Ureter (tissue), 1 donor: ENCODE measurements at regions not wholly inside any gene's neighbourhood (a gene's known extent, or its start where the extent isn't known, plus 50 kb on each side); places are given as distances from the start of the nearest gene placed in this dataset.
"Not testable (repeated sequence)": the region's sequence is repeated elsewhere in the genome, so short reads cannot be mapped to it uniquely, and the experiment has no call there.

Source experiments
- DNase-seq: peaks from one replicate; pipeline ENCODE4 v3.0.0-alpha.2; 2020; ENCODE audit warnings: low spot score
- donor health status: DM: yes; HTN: yes; CAD: no.

DNA sequence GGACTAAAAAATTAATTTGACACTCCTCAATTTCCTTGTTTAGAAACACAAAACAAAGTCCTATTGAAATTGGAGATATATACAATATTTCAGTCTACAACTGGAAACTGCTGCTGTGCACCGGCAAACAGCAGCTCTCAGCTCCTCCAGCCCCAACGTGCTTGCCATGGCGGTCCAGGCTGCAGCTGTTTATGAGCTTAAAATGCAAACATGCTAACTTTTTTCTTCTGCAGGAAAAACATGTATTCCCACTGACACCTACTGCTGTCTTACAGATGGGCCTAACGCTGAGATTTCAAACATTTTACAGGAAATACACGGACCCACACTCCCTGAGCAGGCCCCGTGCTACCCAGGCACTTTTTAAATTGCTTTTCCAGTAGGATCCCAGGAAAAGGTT is 195.5 kb downstream of the BCL11A start:
- DNase-seq, result no peak

- no peak for DNase-seq
These were observed 197.1 kb downstream of the BCL11A start for GRCh38 chr2:60356346-60356745.

- DNase-seq, result no peak
These were observed 197.6 kb downstream of the BCL11A start for GRCh38 chr2:60355849-60356261.

GRCh38 chr2:60354713-60355112 is 198.7 kb downstream of the BCL11A start:
- no peak for DNase-seq

DNA sequence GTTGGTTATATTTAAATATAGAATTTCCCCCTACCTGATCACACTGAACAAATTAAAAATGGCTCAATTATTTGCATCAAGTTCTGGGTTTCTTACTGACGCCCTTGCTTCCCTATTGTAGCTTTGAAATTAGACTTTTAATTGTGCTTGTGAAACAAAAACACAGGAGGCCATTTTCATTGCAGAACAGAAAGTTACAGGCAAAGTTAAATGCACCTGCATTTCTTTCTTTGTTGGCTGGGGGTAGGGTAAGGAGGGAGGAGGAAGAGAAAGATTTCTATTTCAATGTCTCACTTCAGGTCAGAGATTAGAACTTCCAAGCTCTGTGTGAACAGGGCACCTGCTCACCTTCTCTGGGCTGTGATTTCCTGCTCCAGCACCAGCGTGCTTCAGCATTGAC is 199.6 kb downstream of the BCL11A start:
- DNase-seq, result no peak

- no peak for DNase-seq
These were observed 200.1 kb downstream of the BCL11A start for GRCh38 chr2:60353406-60353800.

DNA sequence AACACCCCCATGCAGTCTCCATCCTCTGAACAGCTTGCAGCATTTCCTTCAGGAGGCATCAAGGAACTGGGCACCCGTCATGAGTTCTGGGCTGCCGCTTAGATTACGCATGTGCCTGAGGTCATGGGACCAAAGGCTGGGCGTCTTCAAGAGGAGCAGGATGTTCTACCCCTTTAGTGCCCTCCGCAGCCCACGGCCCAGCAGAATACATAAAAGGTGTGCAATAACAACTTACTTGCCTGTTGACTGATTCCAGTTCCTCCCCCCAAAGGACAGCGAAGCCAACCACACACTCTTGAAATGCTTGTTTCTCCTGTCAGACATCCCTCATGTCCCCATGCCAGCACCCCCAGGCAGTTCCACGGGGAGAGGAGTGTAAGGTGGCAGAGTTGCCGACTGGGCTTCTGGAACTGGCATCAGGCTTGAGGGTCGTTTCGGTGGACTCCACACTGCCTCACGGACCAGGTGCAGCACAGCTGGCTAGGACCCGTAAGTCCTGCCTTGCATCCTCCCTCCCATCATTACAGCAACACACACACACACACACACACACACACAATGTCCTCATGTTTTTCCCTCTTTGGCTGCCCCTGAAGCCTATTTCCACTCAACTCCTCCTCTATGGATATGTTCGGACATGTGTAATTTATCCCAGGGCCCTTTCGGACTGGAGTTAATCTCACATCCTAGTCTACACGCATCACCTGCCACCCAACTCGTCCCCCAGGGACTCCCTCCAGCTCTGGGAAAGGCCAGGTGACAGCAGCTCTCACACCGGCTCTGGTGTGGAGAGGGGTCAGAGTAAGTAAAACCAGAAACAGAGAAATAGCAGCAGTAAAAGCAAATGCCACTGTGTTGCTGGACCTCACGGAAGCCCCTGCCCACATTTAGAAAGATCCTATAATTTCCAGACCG is 200.7 kb downstream of the BCL11A start:
- DNase-seq, result no peak

DNA sequence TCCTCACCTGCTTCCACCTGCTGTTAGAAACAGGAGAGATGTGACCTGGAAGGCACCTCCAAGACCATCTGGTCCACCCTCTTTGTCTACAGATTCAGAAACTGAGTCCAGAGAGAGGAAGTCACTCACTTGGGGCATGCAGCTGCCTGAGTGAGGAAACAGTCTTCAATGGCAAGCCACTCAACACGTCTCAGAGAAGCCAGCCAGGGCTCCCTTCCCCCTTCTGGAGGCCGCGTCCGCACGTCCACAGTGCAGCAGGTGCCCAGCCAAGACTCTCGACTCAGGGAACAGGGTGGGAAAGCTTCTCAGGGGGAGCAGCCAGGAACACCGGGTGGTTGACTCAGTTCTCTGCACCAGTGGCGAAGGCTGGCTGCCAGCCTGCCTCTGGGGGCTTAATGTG is 201.7 kb downstream of the BCL11A start:
- DNase-seq, result no peak

- DNase-seq, result no peak
These were observed 202.1 kb downstream of the BCL11A start for GRCh38 chr2:60351321-60351720.

DNA sequence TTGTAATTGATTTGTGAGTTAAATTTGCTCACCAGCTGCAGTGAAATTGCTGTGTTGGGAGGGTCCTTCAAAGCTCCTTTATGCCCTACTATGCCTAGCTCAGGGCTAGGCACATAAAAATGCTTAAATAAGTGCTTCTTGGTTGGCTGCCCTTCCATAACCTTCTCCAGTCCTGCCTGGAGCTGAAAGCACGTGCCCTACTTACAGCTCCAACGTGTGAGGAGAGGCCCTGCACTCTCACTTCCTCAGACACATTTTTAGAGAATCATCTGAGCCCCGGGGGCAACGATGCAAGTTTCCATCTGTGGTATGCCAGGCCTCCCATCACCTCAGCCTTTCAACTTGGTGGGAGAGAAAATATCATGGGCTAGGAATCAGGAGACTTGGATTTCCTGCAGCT is 202.7 kb downstream of the BCL11A start:
- DNase-seq, result no peak

- no peak for DNase-seq
These were observed 205.7 kb downstream of the BCL11A start for GRCh38 chr2:60347781-60348180.

DNA sequence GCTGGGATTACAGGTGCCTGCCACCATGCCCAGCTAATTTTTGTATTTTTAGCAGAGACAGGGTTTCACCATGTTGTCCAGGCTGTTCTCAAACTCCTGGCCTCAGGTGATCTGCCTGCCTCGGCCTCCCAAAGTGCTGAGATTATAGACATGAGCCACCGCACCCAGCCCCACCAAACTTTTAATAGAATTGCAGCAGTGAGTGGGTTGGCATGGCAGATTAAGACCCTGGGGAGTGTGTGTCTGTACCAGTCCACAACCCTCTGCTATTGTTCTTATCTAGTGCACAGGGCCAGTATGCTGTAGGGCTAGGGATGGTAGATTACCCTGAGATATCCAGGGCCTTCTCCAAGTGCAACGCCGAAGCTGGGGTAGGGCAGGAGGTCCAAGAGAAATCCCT is 211.0 kb downstream of the BCL11A start:
- DNase-seq, result not testable (repeated sequence)

DNA sequence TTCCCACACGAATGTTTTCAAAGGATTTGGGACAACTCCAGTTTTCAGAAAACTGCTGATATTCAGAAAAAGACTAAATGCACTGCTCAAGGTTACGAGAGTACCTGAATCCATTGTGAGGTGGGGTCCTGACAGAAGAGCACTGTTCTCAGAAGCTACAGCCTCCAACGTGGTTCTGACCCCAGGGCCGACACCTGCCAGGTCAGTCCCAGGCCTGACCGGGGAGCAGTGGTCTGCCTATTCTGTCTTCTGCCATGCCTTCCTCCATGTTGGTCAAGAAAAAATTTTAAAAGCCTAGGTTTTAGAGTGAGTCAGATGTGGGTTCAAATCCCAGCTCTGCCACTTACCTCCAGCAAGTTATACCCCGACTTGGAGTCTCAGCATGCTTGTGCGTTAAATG is 212.3 kb downstream of the BCL11A start:
- no peak for DNase-seq

GRCh38 chr2:60339286-60339685 is 214.2 kb downstream of the BCL11A start:
- no peak for DNase-seq

DNA sequence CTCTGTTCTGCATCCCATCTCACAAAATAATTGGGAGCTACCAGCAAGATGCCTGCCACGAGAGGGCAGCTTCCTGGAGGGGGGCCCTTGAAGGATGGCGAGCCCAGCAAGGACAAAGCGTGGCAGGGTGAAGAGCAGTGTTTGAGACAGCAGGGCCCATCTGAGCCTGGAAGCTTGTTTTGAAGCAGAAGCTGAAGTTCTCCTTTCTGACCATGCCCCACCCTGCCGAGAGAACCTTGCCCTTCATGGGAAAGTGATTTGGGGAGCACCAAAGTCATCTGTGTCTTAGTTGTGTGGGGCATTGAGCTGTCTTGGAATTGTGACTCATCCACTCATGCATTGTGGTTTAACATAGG is 216.3 kb downstream of the BCL11A start:
- no peak for DNase-seq

DNA sequence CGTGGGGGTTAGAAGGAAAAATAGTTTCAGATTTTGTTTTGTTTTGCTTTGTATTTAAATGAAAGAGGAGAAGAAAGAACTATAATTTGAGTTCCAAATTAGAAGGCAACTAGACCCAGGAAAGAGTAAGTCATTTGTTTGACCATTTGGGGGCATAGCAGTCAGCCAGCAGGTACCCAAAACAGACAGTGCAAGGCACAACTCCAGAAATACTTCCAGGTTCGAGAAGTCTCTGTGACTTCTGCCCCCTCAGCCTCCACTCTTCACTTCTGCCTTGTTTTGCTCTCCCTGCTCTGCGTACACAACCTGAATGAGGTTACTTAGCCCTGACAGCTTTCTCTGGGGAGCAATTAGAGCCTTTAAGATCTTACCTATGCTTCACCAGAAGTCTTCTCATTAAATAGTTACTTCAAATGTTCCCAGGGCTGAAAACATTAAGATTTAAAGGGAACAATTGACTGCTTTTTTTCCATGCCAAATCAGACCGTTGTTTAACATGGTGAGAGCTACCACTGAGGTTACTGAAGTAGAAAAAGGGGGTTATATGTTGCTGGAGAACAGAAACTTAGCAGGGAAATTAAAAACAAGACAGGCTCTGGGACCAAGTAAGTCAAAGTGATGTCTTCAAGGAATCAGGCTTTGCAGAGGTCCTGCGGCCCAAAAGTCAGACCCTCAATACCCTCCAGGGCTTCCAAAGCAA is 216.9 kb downstream of the BCL11A start:
- DNase-seq, result no peak

DNA sequence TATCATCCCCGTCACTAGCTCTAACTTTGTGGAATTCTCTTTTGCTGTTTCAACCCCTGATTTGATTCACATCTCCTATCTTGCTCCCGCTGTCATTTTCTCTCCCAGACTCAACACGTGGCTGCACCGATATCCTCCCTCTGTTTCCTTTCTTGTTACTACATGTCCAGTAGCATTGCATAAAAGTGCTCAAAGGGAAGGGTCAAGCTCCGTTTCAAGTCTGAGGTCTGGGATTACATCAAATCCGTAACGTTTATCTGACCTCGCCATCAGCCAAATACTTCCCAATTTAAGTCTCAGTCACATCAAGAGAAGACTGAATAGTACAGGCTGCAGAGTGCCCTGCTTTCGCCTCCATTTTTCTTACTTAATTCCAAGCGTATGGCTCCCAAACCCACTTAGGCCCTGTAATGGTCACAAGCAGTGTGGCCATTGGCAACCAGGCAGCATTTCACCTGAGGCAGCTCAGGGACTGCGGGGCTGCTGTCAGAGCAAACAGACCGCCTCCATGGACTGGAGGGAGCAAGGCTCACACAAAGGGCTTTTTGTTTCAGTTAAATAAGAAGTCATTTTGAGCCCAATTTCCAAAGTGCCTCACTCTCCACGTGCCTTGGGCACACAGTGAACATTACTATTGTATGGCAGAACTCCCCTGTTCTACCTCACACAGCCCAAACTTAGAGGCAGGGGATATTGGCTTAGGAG is 217.8 kb downstream of the BCL11A start:
- no peak for DNase-seq

- no peak for DNase-seq
These were observed 218.8 kb downstream of the BCL11A start for GRCh38 chr2:60334610-60335009.

- DNase-seq, result no peak
These were observed 220.2 kb downstream of the BCL11A start for GRCh38 chr2:60333264-60333663.

DNA sequence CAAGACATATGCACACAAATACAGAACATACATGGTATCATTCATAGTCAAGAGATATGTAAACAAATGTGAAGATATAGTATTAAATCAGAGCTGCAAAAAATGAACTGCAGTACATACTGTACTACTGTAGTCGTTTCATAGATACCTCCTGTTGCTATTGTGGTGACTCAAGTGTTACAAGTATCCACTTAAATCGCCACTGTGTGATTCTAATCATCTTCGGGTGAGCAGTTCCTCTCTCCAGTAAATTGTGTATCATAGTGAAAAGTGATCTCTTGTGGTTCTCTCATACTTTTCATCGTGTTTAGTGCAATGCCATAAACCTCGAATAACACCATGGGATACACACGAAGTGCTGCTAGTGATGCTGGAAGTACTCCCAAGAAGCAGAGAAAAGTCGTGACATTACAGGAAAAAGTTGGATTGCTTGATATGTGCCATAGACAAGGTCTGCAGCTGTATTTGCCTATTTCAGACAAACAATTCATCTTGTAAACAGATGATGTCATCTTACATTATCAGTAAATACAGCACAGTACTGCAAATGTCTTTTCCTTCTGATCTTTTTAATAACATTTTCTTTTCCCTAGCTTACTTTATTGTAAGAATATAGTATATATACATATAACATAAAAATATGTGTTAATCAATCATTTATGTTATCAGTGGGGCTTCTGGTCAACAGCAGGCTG is 222.2 kb downstream of the BCL11A start:
- no peak for DNase-seq

GRCh38 chr2:60329225-60329624 is 224.2 kb downstream of the BCL11A start:
- DNase-seq, result no peak

DNA sequence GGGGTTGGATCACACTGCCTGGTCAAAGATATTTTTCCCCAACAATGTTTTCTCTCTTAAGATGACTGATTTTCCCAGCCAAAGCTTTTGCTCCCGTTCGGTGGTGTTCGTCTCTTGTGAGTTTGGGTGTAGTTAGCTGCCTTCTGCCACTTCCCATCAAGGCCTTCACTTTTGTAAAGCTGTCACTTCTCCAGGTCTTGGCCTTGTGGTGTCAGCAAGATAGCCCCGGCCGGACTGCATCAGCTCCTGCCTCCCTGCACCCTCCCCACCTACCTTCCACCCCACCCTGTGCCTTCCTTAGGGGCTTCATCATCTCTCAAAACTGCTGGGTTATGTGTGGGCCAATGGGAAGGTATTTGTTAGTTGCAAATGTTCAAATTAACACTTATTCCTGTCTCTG is 228.9 kb downstream of the BCL11A start:
- no peak for DNase-seq
